ENCODE measurements at regions not wholly inside any gene's neighbourhood (a gene's known extent, or its start where the extent isn't known, plus 50 kb on each side); places are given as distances from the start of the nearest gene placed in this dataset.

GRCh38 chr7:130909161-130909836, 175.3 kb upstream of the KLF14 start:
- ATAC-seq (ENCODE audit: low read depth) (no peak), DNase-seq (no peak)
- Histone ChIP-seq H3K36me3 (replicated peaks in 1 of 2; ENCODE audit: control extremely low read depth in 1 of 2, control insufficient read depth in 1 of 2, extremely low read depth in 1 of 2, insufficient read depth in 2 of 2, low read length in 1 of 2) (peaks cover 0 to 19% of the 10 kb centered on the region in 2 experiments), H3K4me2 (replicated peaks; ENCODE audit: low read depth, low read length, poor library complexity, severe bottlenecking) (no peak overlapping the region), H3K9me3 (ENCODE audit: control extremely low read depth in 1 of 3, control insufficient read depth in 2 of 3, insufficient read depth in 1 of 3, low read length in 2 of 3) (no peaks in the 10 kb centered on the region), H3K4me3 (ENCODE audit: control extremely low read depth in 1 of 5, extremely low read depth in 1 of 5, insufficient read depth in 1 of 5, low read depth in 2 of 5, low read length in 4 of 5) (no peak overlapping the region), H3K79me2 (ENCODE audit: control insufficient read depth, insufficient read depth, low read length) (peaks cover 79% of the 10 kb centered on the region), H3K4me1 (ENCODE audit: control insufficient read depth in 2 of 2, insufficient read depth in 2 of 2, low read length in 2 of 2) (peaks cover 23 to 25% of the 10 kb centered on the region in 2 donors), H3K9ac (ENCODE audit: low read length) (no peak overlapping the region), H3K27ac (ENCODE audit: low read length in 2 of 2) (no peak overlapping the region), H4K20me1 (ENCODE audit: control insufficient read depth, insufficient read depth, low read length, poor library complexity, severe bottlenecking) (peaks cover 30% of the 10 kb centered on the region), H2AFZ (ENCODE audit: insufficient read depth, low read depth, low read length, poor library complexity, severe bottlenecking) (no peak overlapping the region), H3K27me3 (replicated peaks in 1 of 4; ENCODE audit: control extremely low read depth in 1 of 4, control insufficient read depth in 3 of 4, insufficient read depth in 4 of 4, low read length in 3 of 4) (no peaks in the 10 kb centered on the region)
- peaks cover 57% of the 10 kb centered on the region for H3K4me1 Mint-ChIP-seq
- ChIA-PET CTCF (interaction anchor here (5.9 kb wide), 1 partner anchor 12 kb away, joined by 35 read pairs; no protein-coding TSS in a partner anchor), POLR2A (no interaction called here)
- no peaks in the 10 kb centered on the region for H3K27me3 Mint-ChIP-seq
- H3K9me3 Mint-ChIP-seq (ENCODE audit: insufficient read depth) = no peaks in the 10 kb centered on the region
- intact Hi-C loops (cut with micrococcal nuclease) = no loop called here
- H3K27ac Mint-ChIP-seq = peak overlapping the region; percentile 47
- WGBS (ENCODE audit: insufficient coverage) = 95% methylated on average over 10 of the region's 14 CpGs
- TF ChIP-seq, protein P1, sequence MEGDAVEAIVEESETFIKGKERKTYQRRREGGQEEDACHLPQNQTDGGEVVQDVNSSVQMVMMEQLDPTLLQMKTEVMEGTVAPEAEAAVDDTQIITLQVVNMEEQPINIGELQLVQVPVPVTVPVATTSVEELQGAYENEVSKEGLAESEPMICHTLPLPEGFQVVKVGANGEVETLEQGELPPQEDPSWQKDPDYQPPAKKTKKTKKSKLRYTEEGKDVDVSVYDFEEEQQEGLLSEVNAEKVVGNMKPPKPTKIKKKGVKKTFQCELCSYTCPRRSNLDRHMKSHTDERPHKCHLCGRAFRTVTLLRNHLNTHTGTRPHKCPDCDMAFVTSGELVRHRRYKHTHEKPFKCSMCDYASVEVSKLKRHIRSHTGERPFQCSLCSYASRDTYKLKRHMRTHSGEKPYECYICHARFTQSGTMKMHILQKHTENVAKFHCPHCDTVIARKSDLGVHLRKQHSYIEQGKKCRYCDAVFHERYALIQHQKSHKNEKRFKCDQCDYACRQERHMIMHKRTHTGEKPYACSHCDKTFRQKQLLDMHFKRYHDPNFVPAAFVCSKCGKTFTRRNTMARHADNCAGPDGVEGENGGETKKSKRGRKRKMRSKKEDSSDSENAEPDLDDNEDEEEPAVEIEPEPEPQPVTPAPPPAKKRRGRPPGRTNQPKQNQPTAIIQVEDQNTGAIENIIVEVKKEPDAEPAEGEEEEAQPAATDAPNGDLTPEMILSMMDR (IDR thresholded peaks at IDR 0.05) = no peak
- no peak for TF ChIP-seq EZH2 (IDR thresholded peaks at IDR 0.05; ENCODE audit: borderline replicate concordance, insufficient read depth, low read depth, low read length, poor library complexity, severe bottlenecking)
- H3K4me3 Mint-ChIP-seq = no peak overlapping the region

DNA sequence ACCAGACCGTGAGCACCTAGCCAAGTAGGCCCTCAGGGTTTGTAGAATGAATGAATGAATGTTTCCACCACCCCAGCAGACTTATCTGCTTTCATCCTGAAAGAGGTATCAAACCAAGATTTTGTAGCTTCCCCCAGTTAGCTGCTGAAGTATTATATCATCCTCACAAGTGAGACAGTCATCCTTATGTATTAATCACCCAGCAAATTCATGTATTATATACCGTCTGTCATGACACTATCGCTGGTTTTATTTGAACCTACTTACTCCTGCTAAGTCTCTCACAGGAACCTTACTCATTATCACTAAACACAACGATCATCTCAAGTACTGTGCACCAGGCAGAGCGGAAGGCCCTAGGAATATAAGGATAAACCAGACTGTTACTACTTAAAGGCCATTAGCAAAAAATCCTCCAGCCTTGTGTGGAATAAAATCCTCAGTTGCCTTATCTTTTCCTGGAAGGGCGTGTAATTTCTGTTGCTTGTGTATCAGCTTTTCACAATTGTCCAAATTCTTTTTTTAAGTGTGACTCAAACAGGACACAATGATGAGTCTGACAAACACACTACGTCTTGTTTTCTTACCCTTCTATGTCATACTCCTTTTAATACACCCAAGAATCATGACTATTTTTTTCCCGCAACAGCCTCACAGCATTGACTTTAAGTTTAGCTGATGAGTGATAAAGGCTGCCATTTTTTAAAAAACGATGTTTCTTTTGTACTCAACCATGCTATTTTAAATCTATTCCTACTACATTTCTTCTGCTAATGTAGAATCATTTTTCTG, 176.1 kb upstream of the KLF14 start:
- ATAC-seq (ENCODE audit: low read depth) (no peak), DNase-seq (no peak)
- H3K27me3 ChIP-seq (replicated peaks in 1 of 4; ENCODE audit: control extremely low read depth in 1 of 4, control insufficient read depth in 3 of 4, insufficient read depth in 4 of 4, low read length in 3 of 4) = no peaks in the 10 kb centered on the region
- H3K9ac ChIP-seq (ENCODE audit: low read length) = no peak overlapping the region
- H2AFZ ChIP-seq (ENCODE audit: insufficient read depth, low read depth, low read length, poor library complexity, severe bottlenecking) = no peak overlapping the region
- no CpG with 5 or more reads among the region's 9 CpGs for WGBS (ENCODE audit: insufficient coverage)
- peaks cover 0 to 19% of the 10 kb centered on the region in 2 experiments for H3K36me3 ChIP-seq (replicated peaks in 1 of 2; ENCODE audit: control extremely low read depth in 1 of 2, control insufficient read depth in 1 of 2, extremely low read depth in 1 of 2, insufficient read depth in 2 of 2, low read length in 1 of 2)
- Mint-ChIP-seq H3K4me3 (peak overlapping the region; percentile 27), H3K9me3 (ENCODE audit: insufficient read depth) (no peaks in the 10 kb centered on the region), H3K27ac (no peak overlapping the region), H3K4me1 (peaks cover 61% of the 10 kb centered on the region), H3K27me3 (no peaks in the 10 kb centered on the region)
- H3K27ac ChIP-seq (ENCODE audit: low read length in 2 of 2) = peak overlapping the region in 1 of 2 donors; percentile 25
- intact Hi-C loops (cut with micrococcal nuclease) = no loop called here
- H3K9me3 ChIP-seq (ENCODE audit: control extremely low read depth in 1 of 3, control insufficient read depth in 2 of 3, insufficient read depth in 1 of 3, low read length in 2 of 3) = no peaks in the 10 kb centered on the region
- H3K4me3 ChIP-seq (ENCODE audit: control extremely low read depth in 1 of 5, extremely low read depth in 1 of 5, insufficient read depth in 1 of 5, low read depth in 2 of 5, low read length in 4 of 5) = no peak overlapping the region
- POLR2A ChIA-PET = no interaction called here
- peaks cover 28 to 29% of the 10 kb centered on the region in 2 donors for H3K4me1 ChIP-seq (ENCODE audit: control insufficient read depth in 2 of 2, insufficient read depth in 2 of 2, low read length in 2 of 2)
- TF ChIP-seq, protein P1 (IDR thresholded peaks at IDR 0.05) = no peak
- no peak for TF ChIP-seq EZH2 (IDR thresholded peaks at IDR 0.05; ENCODE audit: borderline replicate concordance, insufficient read depth, low read depth, low read length, poor library complexity, severe bottlenecking)
- peaks cover 26% of the 10 kb centered on the region for H4K20me1 ChIP-seq (ENCODE audit: control insufficient read depth, insufficient read depth, low read length, poor library complexity, severe bottlenecking)
- CTCF ChIA-PET = interaction anchor here (5.9 kb wide), 1 partner anchor 13 kb away, joined by 35 read pairs; no protein-coding TSS in a partner anchor
- no peak overlapping the region for H3K4me2 ChIP-seq (replicated peaks; ENCODE audit: low read depth, low read length, poor library complexity, severe bottlenecking)
- peaks cover 80% of the 10 kb centered on the region for H3K79me2 ChIP-seq (ENCODE audit: control insufficient read depth, insufficient read depth, low read length)

All from B cell (primary cell).